ENCODE measurements at regions not wholly inside any gene's neighbourhood (a gene's known extent, or its start where the extent isn't known, plus 50 kb on each side); places are given as distances from the start of the nearest gene placed in this dataset.

DNA sequence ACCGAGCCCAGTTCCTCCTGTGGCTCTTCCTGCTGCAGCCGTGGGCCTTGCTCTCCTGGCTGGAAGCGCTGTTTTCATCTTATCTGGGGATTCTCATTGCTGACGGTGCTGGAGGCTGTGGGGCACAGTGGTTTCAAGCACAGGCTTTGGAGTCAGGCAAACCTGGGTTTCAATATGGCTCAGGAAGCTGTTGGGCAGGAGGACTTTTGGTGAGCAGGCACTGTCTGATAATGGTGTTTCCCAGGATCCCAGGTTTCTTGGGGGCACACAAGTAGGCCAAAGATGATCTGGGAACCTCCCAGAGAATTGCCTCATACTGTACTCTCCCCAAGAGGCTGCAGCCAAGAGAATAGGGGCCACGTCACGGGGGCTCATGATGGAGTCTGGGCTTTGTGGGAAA lies 105.6 kb upstream of the TRABD2B start:
- TF ChIP-seq NFRKB (IDR thresholded peaks at IDR 0.05) (no peak), ELF4 (IDR thresholded peaks at IDR 0.05) (no peak)
